ENCODE measurements at regions not wholly inside any gene's neighbourhood (a gene's known extent, or its start where the extent isn't known, plus 50 kb on each side); places are given as distances from the start of the nearest gene placed in this dataset.

DNA sequence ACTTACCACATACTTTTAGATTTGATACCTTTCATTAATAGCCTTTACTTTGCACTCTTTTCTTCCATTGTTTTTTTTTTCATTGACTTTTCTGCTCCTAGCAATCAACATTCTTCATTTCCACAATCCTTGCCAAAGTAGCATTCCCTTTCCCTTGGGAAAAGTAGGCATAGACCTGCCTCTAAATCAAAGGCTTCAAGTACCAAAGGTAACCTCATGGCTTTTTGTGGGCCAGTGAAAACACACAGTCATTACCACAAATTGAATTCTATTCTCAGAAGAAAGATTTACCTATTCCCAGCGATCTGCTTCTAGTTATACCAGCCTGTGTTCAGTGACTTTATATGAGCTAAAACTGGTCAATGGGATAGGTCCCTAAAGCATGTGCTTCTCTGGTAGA is 109.2 kb downstream of the SOCS6 start:
- Histone ChIP-seq H3K36me3 (ENCODE audit: control insufficient read depth in 1 of 2, insufficient read depth in 2 of 2, low read length in 2 of 2) (no peaks in the 10 kb centered on the region), H3K27me3 (ENCODE audit: insufficient read depth, low read length) (no peaks in the 10 kb centered on the region), H3K9ac (ENCODE audit: low read length) (no peak overlapping the region), H3K4me3 (replicated peaks in 1 of 2; ENCODE audit: low read depth in 1 of 2, low read length in 2 of 2) (no peak overlapping the region), H3K27ac (ENCODE audit: low read depth, low read length) (no peak overlapping the region), H3K4me1 (ENCODE audit: control insufficient read depth in 1 of 2, insufficient read depth in 2 of 2, low read length in 2 of 2) (peaks cover 2 to 12% of the 10 kb centered on the region in 2 experiments; a peak in 3 of 4 replicates), H2AFZ (ENCODE audit: low read depth, low read length, poor library complexity, severe bottlenecking) (peak overlapping the region; percentile 17), H3K4me2 (ENCODE audit: low read length) (no peak overlapping the region), H3K9me3 (ENCODE audit: control insufficient read depth in 1 of 2, insufficient read depth in 1 of 2, low read depth in 1 of 2, low read length in 2 of 2) (no peaks in the 10 kb centered on the region), H3K9me2 (ENCODE audit: insufficient read depth) (no peaks in the 10 kb centered on the region), H4K20me1 (ENCODE audit: insufficient read depth) (no peaks in the 10 kb centered on the region), H3K79me2 (ENCODE audit: insufficient read depth, low read length) (no peaks in the 10 kb centered on the region)
- BruUV-seq (replicated peaks): no TSS peak
- ChIA-PET RAD21 (ENCODE audit: low non-redundant PET in 1 of 2, low total read pairs in 2 of 2, uncharacterized antibody in 2 of 2, unreplicated experiment in 2 of 2) (no interaction called here), POLR2A (no interaction called here), CTCF (no interaction called here)
- ATAC-seq: no peak
- TF ChIP-seq CEBPB (IDR thresholded peaks at IDR 0.05; ENCODE audit: low read depth) (no peak), ZFX (IDR thresholded peaks at IDR 0.05) (no peak), CBX3 (IDR thresholded peaks at IDR 0.05; ENCODE audit: low read depth) (no peak), RAD21 (IDR thresholded peaks at IDR 0.05; ENCODE audit: low read depth) (no peak), SRF (IDR thresholded peaks at IDR 0.05; ENCODE audit: low read depth) (no peak), ELF1 (IDR thresholded peaks at IDR 0.05; ENCODE audit: borderline replicate concordance, low read depth) (no peak), ZNF274 (IDR thresholded peaks at IDR 0.05; ENCODE audit: low read depth, low read length) (no peak), EZH2phosphoT487 (IDR thresholded peaks at IDR 0.05; ENCODE audit: borderline replicate concordance) (no peak), FOSL1 (IDR thresholded peaks at IDR 0.05; ENCODE audit: low read depth) (no peak), EGR1 (IDR thresholded peaks at IDR 0.05; ENCODE audit: low read depth) (no peak), SP1 (IDR thresholded peaks at IDR 0.05; ENCODE audit: low read depth) (no peak), POLR2AphosphoS5 (IDR thresholded peaks at IDR 0.05; ENCODE audit: low read depth, low read length) (no peak), TCF7L2 (IDR thresholded peaks at IDR 0.05; ENCODE audit: borderline replicate concordance, extremely low read depth, insufficient read depth, insufficient read length) (no peak), SIN3A (IDR thresholded peaks at IDR 0.05; ENCODE audit: low read depth) (no peak), EZH2 (IDR thresholded peaks at IDR 0.05) (no peak)
- TF ChIP-seq, protein P1, sequence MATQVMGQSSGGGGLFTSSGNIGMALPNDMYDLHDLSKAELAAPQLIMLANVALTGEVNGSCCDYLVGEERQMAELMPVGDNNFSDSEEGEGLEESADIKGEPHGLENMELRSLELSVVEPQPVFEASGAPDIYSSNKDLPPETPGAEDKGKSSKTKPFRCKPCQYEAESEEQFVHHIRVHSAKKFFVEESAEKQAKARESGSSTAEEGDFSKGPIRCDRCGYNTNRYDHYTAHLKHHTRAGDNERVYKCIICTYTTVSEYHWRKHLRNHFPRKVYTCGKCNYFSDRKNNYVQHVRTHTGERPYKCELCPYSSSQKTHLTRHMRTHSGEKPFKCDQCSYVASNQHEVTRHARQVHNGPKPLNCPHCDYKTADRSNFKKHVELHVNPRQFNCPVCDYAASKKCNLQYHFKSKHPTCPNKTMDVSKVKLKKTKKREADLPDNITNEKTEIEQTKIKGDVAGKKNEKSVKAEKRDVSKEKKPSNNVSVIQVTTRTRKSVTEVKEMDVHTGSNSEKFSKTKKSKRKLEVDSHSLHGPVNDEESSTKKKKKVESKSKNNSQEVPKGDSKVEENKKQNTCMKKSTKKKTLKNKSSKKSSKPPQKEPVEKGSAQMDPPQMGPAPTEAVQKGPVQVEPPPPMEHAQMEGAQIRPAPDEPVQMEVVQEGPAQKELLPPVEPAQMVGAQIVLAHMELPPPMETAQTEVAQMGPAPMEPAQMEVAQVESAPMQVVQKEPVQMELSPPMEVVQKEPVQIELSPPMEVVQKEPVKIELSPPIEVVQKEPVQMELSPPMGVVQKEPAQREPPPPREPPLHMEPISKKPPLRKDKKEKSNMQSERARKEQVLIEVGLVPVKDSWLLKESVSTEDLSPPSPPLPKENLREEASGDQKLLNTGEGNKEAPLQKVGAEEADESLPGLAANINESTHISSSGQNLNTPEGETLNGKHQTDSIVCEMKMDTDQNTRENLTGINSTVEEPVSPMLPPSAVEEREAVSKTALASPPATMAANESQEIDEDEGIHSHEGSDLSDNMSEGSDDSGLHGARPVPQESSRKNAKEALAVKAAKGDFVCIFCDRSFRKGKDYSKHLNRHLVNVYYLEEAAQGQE (IDR thresholded peaks at IDR 0.05; ENCODE audit: low read depth): no peak
- TF ChIP-seq, protein P2, sequence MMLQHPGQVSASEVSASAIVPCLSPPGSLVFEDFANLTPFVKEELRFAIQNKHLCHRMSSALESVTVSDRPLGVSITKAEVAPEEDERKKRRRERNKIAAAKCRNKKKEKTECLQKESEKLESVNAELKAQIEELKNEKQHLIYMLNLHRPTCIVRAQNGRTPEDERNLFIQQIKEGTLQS (IDR thresholded peaks at IDR 0.05): no peak
- TF ChIP-seq, protein P3, sequence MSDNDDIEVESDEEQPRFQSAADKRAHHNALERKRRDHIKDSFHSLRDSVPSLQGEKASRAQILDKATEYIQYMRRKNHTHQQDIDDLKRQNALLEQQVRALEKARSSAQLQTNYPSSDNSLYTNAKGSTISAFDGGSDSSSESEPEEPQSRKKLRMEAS (IDR thresholded peaks at IDR 0.05): no peak
- TF ChIP-seq, protein P4, sequence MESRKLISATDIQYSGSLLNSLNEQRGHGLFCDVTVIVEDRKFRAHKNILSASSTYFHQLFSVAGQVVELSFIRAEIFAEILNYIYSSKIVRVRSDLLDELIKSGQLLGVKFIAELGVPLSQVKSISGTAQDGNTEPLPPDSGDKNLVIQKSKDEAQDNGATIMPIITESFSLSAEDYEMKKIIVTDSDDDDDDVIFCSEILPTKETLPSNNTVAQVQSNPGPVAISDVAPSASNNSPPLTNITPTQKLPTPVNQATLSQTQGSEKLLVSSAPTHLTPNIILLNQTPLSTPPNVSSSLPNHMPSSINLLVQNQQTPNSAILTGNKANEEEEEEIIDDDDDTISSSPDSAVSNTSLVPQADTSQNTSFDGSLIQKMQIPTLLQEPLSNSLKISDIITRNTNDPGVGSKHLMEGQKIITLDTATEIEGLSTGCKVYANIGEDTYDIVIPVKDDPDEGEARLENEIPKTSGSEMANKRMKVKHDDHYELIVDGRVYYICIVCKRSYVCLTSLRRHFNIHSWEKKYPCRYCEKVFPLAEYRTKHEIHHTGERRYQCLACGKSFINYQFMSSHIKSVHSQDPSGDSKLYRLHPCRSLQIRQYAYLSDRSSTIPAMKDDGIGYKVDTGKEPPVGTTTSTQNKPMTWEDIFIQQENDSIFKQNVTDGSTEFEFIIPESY (IDR thresholded peaks at IDR 0.05; ENCODE audit: extremely low read depth, insufficient replicate concordance, low read length): no peak
- no peak for DNase-seq (ENCODE audit: low read depth, low spot score)
- intact Hi-C loops (cut with micrococcal nuclease): no loop called here

Measured in HCT116 (cell line).